HFFc6 (cell line): ENCODE measurements at regions not wholly inside any gene's neighbourhood (a gene's known extent, or its start where the extent isn't known, plus 50 kb on each side); places are given as distances from the start of the nearest gene placed in this dataset.

Experiments
- DNase-seq: peaks from one replicate; pipeline ENCODE4 v3.0.0-alpha.2; 2018
- H3K27ac Mint-ChIP-seq: 2 replicates; pipeline ENCODE4 v1.8.0; 2020; ENCODE audit warnings: mild to moderate bottlenecking, mixed read lengths
- H3K27me3 Mint-ChIP-seq: 2 replicates; pipeline ENCODE4 v1.8.0; 2021; ENCODE audit warnings: mild to moderate bottlenecking, moderate library complexity, mixed read lengths; ENCODE audit not compliant: insufficient read depth
- H3K36me3 Mint-ChIP-seq: 2 replicates; pipeline ENCODE4 v1.8.0; 2021; ENCODE audit warnings: low read depth, mixed read lengths
- H3K4me1 Mint-ChIP-seq: 2 replicates; pipeline ENCODE4 v1.8.0; 2020; ENCODE audit warnings: low read depth, mixed read lengths
- H3K4me3 Mint-ChIP-seq: 2 replicates; pipeline ENCODE4 v1.8.0; 2020; ENCODE audit warnings: mild to moderate bottlenecking, moderate library complexity, mixed read lengths
- H3K9me3 Mint-ChIP-seq: 2 replicates; pipeline ENCODE4 v1.8.0; 2020; ENCODE audit warnings: mild to moderate bottlenecking, mixed read lengths
- TF ChIP-seq, protein P1 (sequence below): fragments of 200-600 bp; sonication (generic); IDR thresholded peaks from 2 replicates; pipeline ENCODE4 v1.5.0; 2021; ENCODE audit warnings: antibody characterized with exemption, mild to moderate bottlenecking

DNA sequence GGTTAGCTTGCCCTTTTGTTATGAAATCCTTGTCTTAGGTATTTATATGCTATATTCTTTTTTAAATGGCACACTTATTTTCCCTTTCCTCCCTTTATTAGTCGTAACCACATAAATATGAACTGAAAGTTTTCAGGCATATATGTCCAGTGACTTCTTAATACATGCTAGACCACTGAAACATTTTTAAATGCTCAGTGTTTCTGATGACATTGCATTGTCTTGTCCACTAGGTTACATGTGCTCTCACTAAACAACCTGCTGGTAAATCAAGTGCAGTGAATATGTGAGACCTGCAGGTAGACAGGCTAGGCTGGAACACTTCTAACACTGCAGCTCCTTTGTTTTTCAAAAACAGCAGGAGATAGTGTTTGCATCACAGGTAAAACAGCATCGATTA, 332.6 kb upstream of the DACH1 start:
- no peak for DNase-seq
- no peak overlapping the region for H3K27ac Mint-ChIP-seq
- no peak overlapping the region for H3K4me3 Mint-ChIP-seq

GRCh38 chr13:72198967-72199560, 332.1 kb upstream of the DACH1 start:
- TF ChIP-seq, protein P1, sequence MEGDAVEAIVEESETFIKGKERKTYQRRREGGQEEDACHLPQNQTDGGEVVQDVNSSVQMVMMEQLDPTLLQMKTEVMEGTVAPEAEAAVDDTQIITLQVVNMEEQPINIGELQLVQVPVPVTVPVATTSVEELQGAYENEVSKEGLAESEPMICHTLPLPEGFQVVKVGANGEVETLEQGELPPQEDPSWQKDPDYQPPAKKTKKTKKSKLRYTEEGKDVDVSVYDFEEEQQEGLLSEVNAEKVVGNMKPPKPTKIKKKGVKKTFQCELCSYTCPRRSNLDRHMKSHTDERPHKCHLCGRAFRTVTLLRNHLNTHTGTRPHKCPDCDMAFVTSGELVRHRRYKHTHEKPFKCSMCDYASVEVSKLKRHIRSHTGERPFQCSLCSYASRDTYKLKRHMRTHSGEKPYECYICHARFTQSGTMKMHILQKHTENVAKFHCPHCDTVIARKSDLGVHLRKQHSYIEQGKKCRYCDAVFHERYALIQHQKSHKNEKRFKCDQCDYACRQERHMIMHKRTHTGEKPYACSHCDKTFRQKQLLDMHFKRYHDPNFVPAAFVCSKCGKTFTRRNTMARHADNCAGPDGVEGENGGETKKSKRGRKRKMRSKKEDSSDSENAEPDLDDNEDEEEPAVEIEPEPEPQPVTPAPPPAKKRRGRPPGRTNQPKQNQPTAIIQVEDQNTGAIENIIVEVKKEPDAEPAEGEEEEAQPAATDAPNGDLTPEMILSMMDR: no peak
- Mint-ChIP-seq H3K9me3 (peaks cover 18% of the 10 kb centered on the region), H3K4me1 (no peaks in the 10 kb centered on the region), H3K27ac (no peak overlapping the region), H3K4me3 (no peak overlapping the region), H3K36me3 (no peaks in the 10 kb centered on the region), H3K27me3 (no peaks in the 10 kb centered on the region)
- no peak for DNase-seq

More for the DNA sequence above, 332.6 kb upstream of the DACH1 start:
- H3K27me3 Mint-ChIP-seq: no peaks in the 10 kb centered on the region
- H3K36me3 Mint-ChIP-seq: no peaks in the 10 kb centered on the region
- TF ChIP-seq, protein P1: no peak
- H3K9me3 Mint-ChIP-seq: peaks cover 18% of the 10 kb centered on the region
- H3K4me1 Mint-ChIP-seq: no peaks in the 10 kb centered on the region

DNA sequence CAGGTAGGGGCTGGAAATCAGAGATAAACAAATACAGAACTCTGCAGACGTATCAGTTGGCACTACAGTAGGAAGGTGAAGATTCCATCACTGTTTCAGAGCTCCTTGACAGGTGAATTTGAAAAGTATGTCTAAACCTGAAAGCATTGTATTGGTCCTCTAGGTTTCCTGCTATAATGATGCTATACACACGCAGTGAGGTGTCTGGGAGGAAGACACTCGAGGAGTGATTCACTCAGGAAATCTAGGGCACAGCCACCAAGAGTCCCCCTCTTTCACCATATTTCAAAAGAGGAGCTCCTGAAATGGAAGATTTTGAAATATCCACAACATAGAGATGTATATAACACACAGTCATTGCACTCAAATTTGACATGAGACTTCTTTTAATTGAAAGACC, 331.0 kb upstream of the DACH1 start:
- no peak overlapping the region for H3K27ac Mint-ChIP-seq
- TF ChIP-seq, protein P1: no peak
- H3K27me3 Mint-ChIP-seq: no peaks in the 10 kb centered on the region
- H3K36me3 Mint-ChIP-seq: no peaks in the 10 kb centered on the region
- H3K4me3 Mint-ChIP-seq: no peak overlapping the region
- no peaks in the 10 kb centered on the region for H3K4me1 Mint-ChIP-seq
- H3K9me3 Mint-ChIP-seq: peaks cover 22% of the 10 kb centered on the region
- DNase-seq: no peak

GRCh38 chr13:72195044-72195704, 328.2 kb upstream of the DACH1 start:
- TF ChIP-seq, protein P1: no peak
- Mint-ChIP-seq H3K9me3 (peaks cover 12% of the 10 kb centered on the region), H3K4me3 (no peak overlapping the region), H3K4me1 (no peaks in the 10 kb centered on the region), H3K27me3 (no peaks in the 10 kb centered on the region), H3K36me3 (no peaks in the 10 kb centered on the region), H3K27ac (no peak overlapping the region)
- DNase-seq: no peak

- no peaks in the 10 kb centered on the region for H3K4me1 Mint-ChIP-seq
- no peaks in the 10 kb centered on the region for H3K36me3 Mint-ChIP-seq
- no peak overlapping the region for H3K4me3 Mint-ChIP-seq
- no peak overlapping the region for H3K27ac Mint-ChIP-seq
- peaks cover 12% of the 10 kb centered on the region for H3K9me3 Mint-ChIP-seq
- DNase-seq: no peak
- no peaks in the 10 kb centered on the region for H3K27me3 Mint-ChIP-seq
- TF ChIP-seq, protein P1: no peak
These were observed 327.5 kb upstream of the DACH1 start for GRCh38 chr13:72194523-72194922.
